Breast epithelium (tissue), 4 donors: ENCODE measurements at regions not wholly inside any gene's neighbourhood (a gene's known extent, or its start where the extent isn't known, plus 50 kb on each side); places are given as distances from the start of the nearest gene placed in this dataset.

Experiments used
- DNase-seq, 2 donors: peaks; one replicate each; pipeline ENCODE4 v3.0.0-alpha.2; 2019; ENCODE audit warnings: low spot score in 2 of 2
- H3K27ac ChIP-seq, 2 donors: fragments of 200-600 bp; sonication (generic) in 1 of 2; one replicate each; pipeline ENCODE4 v1.5.1; 2016 to 2019; ENCODE audit warnings: mild to moderate bottlenecking in 1 of 2
- H3K27me3 ChIP-seq, 2 donors: fragments of 200-600 bp; sonication (generic) in 1 of 2; one replicate each; pipeline versions ENCODE4 v1.5.1 to v1.6.0; 2017 to 2019; ENCODE audit warnings: control low read depth in 1 of 2, mild to moderate bottlenecking in 1 of 2
- H3K36me3 ChIP-seq: fragments of 200-600 bp; one replicate; pipeline ENCODE4 v1.5.1; 2019
- H3K4me1 ChIP-seq, 2 donors: fragments of 200-600 bp; sonication (generic); one replicate each; pipeline ENCODE4 v1.5.1; 2016 to 2019; ENCODE audit warnings: control low read depth in 1 of 2
- H3K4me3 ChIP-seq, 3 donors: fragments of 200-600 bp; sonication (generic); 1 replicate in 2 of 3; 2 replicates in 1 of 3; pipeline ENCODE4 v1.5.1; 2016 to 2019; ENCODE audit warnings: mild to moderate bottlenecking in 3 of 3, moderate library complexity in 2 of 3
- H3K9me3 ChIP-seq, 2 donors: fragments of 200-600 bp; sonication (generic) in 1 of 2; one replicate each; pipeline ENCODE4 v1.5.1; 2016 to 2019; ENCODE audit warnings: control low read depth in 1 of 2
- CTCF ChIP-seq, 3 donors: fragments of 450-650 bp; IDR thresholded peaks; one replicate each; pipeline ENCODE4 v1.5.1; 2016 to 2017; ENCODE audit warnings: antibody characterized with exemption in 3 of 3, mild to moderate bottlenecking in 3 of 3, moderate library complexity in 3 of 3
- POLR2A ChIP-seq: fragments of 450-650 bp; IDR thresholded peaks from one replicate; pipeline ENCODE4 v1.6.1; 2016; ENCODE audit warnings: antibody characterized with exemption, mild to moderate bottlenecking, moderate library complexity
- POLR2AphosphoS5 ChIP-seq, 3 donors: sonication (generic); formaldehyde crosslinking; IDR thresholded peaks; one replicate each; pipeline ENCODE4 v1.6.1; 2017; ENCODE audit warnings: antibody characterized with exemption in 3 of 3
- intact Hi-C: fragments of 100-400 bp; cut with DNase I; formaldehyde crosslinking; loops from one replicate; pipeline ENCODE4 v1.15.1; 2023; ENCODE audit warnings: low total_unique reads

GRCh38 chr6:14277405-14277930 lies 159.9 kb downstream of the CD83 start:
- H3K27ac ChIP-seq, result no peak overlapping the region
- H3K9me3 ChIP-seq, result peaks cover 0 to 5% of the 10 kb centered on the region in 2 donors
- H3K4me3 ChIP-seq, result no peak overlapping the region
- intact Hi-C loops, result no loop called here
- TF ChIP-seq CTCF (IDR thresholded peaks at IDR 0.05), result no peak
- no peak for TF ChIP-seq POLR2A
- no peaks in the 10 kb centered on the region for H3K36me3 ChIP-seq
- H3K4me1 ChIP-seq, result peaks cover 0 to 3% of the 10 kb centered on the region in 2 donors
- no peaks in the 10 kb centered on the region for H3K27me3 ChIP-seq
- no peak for DNase-seq

- Histone ChIP-seq H3K27me3 (no peaks in the 10 kb centered on the region), H3K27ac (no peak overlapping the region), H3K36me3 (no peaks in the 10 kb centered on the region), H3K4me3 (no peak overlapping the region), H3K4me1 (peaks cover 0 to 3% of the 10 kb centered on the region in 2 donors), H3K9me3 (peaks cover 0 to 4% of the 10 kb centered on the region in 2 donors)
- intact Hi-C loops, result no loop called here
- DNase-seq, result no peak
- TF ChIP-seq CTCF (IDR thresholded peaks at IDR 0.05) (no peak), POLR2A (no peak), POLR2AphosphoS5 (IDR thresholded peaks at IDR 0.05) (no peak)
Observed at GRCh38 chr6:14278006-14278405, 160.4 kb downstream of the CD83 start.

GRCh38 chr6:14278446-14278845 lies 160.9 kb downstream of the CD83 start:
- peaks cover 0 to 3% of the 10 kb centered on the region in 2 donors for H3K4me1 ChIP-seq
- H3K27ac ChIP-seq, result no peak overlapping the region
- no peaks in the 10 kb centered on the region for H3K36me3 ChIP-seq
- H3K27me3 ChIP-seq, result no peaks in the 10 kb centered on the region
- no peak for DNase-seq
- peaks cover 0 to 4% of the 10 kb centered on the region in 2 donors for H3K9me3 ChIP-seq
- no peak for TF ChIP-seq CTCF (IDR thresholded peaks at IDR 0.05)
- TF ChIP-seq POLR2A, result no peak
- TF ChIP-seq POLR2AphosphoS5 (IDR thresholded peaks at IDR 0.05), result no peak
- intact Hi-C loops, result no loop called here
- no peak overlapping the region for H3K4me3 ChIP-seq

GRCh38 chr6:14280006-14280510 lies 162.5 kb downstream of the CD83 start:
- TF ChIP-seq CTCF (IDR thresholded peaks at IDR 0.05), result no peak
- no peak for TF ChIP-seq POLR2A
- DNase-seq, result no peak
- Histone ChIP-seq H3K36me3 (no peaks in the 10 kb centered on the region), H3K9me3 (peaks cover 0 to 4% of the 10 kb centered on the region in 2 donors), H3K4me1 (no peaks in the 10 kb centered on the region), H3K4me3 (no peak overlapping the region), H3K27me3 (no peaks in the 10 kb centered on the region), H3K27ac (no peak overlapping the region)
- intact Hi-C loops, result no loop called here

DNA sequence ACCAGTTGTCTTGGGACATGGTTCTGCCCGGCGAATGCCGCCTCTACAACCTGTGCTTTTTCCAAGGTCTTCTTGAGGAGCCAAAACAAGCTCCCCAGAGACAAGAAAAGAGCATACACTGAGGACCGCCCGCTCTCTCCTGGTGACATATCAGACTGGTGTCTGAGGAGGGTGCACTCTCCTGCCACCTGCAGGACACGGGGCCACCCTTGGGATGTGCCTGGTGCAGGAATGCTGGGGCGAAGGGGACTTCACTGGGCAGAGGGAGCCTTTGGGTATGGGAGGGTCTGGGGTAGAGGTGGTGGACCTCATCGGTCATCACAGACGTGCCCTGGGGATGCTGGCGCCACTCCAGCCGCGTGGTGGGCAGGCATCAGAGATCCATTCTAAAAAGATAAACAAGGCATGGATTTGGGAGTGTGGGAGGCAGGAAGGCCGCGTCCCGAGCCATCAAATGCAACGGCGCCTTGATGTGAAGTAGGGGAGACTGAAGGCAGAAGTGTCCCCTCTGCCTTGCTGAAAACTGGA lies 163.3 kb downstream of the CD83 start:
- no peaks in the 10 kb centered on the region for H3K36me3 ChIP-seq
- H3K4me3 ChIP-seq, result no peak overlapping the region
- H3K27me3 ChIP-seq, result no peaks in the 10 kb centered on the region
- peaks cover 0 to 4% of the 10 kb centered on the region in 2 donors for H3K9me3 ChIP-seq
- no peaks in the 10 kb centered on the region for H3K4me1 ChIP-seq
- no peak for DNase-seq
- intact Hi-C loops, result no loop called here
- TF ChIP-seq POLR2AphosphoS5 (IDR thresholded peaks at IDR 0.05) (no peak), CTCF (IDR thresholded peaks at IDR 0.05) (no peak), POLR2A (no peak)
- no peak overlapping the region for H3K27ac ChIP-seq
